ENCODE measurements at regions not wholly inside any gene's neighbourhood (a gene's known extent, or its start where the extent isn't known, plus 50 kb on each side); places are given as distances from the start of the nearest gene placed in this dataset.
A peak's percentile ranks its signal among the peaks of the same experiment; 100 is the strongest.

DNA sequence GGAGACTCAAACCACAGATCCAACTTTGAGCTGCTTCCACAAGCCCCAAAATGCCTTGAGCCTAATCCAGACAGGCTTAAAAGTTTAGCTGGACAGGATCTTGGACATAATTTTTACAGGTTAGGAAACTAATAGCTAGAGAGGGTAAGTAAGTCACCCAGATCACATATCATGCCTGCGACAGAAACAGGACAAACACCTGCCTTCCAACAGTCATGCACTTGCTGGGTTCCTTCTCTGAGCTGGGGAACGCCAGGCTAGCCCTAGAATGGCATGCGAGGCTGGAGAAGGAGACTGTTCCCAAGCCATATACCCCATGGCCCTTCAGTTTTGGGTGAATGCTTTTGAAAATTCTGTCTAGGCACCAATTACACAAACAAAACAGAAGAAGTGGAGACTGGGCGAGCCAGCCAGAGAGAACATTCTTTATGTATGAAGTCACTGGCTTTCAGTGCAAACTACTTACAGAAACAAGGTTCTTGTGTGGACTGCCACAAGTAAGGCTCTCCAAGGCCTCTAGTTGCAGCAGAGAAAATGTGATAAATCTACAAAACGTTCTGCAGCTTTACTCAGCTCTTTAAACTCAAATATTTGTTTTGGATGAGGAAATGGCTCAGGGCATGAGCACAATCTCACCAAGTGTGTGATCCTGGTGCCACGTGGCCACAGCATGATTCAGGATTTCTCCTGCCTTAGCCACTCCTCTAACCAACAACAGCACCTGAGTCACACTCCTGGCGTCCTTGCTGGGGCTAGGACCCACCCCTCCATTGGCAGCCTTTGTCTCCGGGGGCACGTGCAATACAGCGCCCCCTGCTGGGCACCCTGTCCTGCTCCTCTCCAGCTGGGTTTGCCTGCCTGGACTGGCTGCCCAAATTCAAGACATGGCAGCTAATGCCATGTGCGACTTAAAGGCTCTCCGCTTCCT is 73.4 kb upstream of the UBL3 start (continued):
- TF ChIP-seq TAF1 (IDR thresholded peaks at IDR 0.05; ENCODE audit: borderline replicate concordance, low read depth, low read length) (no peak), ZBTB33 (IDR thresholded peaks at IDR 0.05; ENCODE audit: borderline replicate concordance, low read depth) (peak; percentile 51; the same call in 1 of the 2 replicates), GATA2 (CRISPR knock-in tag; IDR thresholded peaks at IDR 0.05) (no peak), RXRA (IDR thresholded peaks at IDR 0.05; ENCODE audit: borderline replicate concordance, low read depth) (no peak)
- TF ChIP-seq, protein P1, sequence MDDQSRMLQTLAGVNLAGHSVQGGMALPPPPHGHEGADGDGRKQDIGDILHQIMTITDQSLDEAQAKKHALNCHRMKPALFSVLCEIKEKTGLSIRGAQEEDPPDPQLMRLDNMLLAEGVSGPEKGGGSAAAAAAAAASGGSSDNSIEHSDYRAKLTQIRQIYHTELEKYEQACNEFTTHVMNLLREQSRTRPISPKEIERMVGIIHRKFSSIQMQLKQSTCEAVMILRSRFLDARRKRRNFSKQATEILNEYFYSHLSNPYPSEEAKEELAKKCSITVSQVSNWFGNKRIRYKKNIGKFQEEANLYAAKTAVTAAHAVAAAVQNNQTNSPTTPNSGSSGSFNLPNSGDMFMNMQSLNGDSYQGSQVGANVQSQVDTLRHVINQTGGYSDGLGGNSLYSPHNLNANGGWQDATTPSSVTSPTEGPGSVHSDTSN (IDR thresholded peaks at IDR 0.05), result peak; percentile 36

DNA sequence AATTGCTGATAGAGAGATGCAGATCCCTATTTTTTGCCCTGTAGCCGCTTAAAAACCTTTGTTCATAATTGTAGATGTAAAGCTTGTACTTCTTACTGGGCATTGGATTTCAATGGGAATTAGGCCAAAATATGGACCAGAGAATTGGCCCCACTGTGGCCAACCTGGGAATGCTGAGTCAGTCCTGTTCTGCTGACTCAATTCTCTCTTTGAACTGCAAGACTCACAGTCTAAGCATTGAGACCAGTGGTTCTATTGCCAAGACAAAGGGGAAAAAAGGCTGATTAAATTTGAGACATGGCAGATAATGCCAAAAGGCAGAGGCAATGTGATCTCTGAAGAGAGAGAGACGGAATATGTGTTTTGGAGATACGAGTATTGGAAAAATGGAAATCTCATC is 72.5 kb upstream of the UBL3 start:
- ChIA-PET POLR2A (no interaction called here), CTCF (interaction anchor here (1.0 to 3.3 kb wide), 3 partner anchors 10 to 18 kb away, joined by 3 to 11 read pairs (median 3); no protein-coding TSS in a partner anchor)
- no peak for DNase-seq
- Histone ChIP-seq H3K79me2 (ENCODE audit: insufficient read depth) (no peaks in the 10 kb centered on the region), H3F3A (replicated peaks; ENCODE audit: insufficient read depth) (peaks cover 31% of the 10 kb centered on the region), H3K27me3 (ENCODE audit: insufficient read depth) (no peaks in the 10 kb centered on the region), H4K20me1 (ENCODE audit: insufficient read depth) (no peaks in the 10 kb centered on the region), H3K4me1 (ENCODE audit: control insufficient read depth in 1 of 2, insufficient read depth in 2 of 2, low read depth in 1 of 2, low read length in 1 of 2) (peaks cover 14 to 48% of the 10 kb centered on the region in 2 experiments; a peak in 3 of 4 replicates), H3K9me3 (no peaks in the 10 kb centered on the region), H3K4me3 (ENCODE audit: low read depth in 2 of 2, low read length in 1 of 2) (no peak overlapping the region), H3K27ac (ENCODE audit: low read depth in 2 of 2, low read length in 1 of 2) (peak overlapping the region; percentile 58 to 84; a peak in 3 of 4 replicates), H3K4me2 (peak overlapping the region; percentile 61), H3K9me2 (no peaks in the 10 kb centered on the region), H2AFZ (ENCODE audit: low read depth) (no peak overlapping the region), H3K36me3 (replicated peaks in 1 of 2; ENCODE audit: control insufficient read depth in 1 of 2, insufficient read depth in 2 of 2, low read length in 1 of 2) (no peaks in the 10 kb centered on the region), H3K9ac (peak overlapping the region; percentile 49)
- WGBS (ENCODE audit: low lambda C conversion rate), result 73% methylated on average over 3 of the region's 3 CpGs
- TF ChIP-seq ZBTB33 (IDR thresholded peaks at IDR 0.05; ENCODE audit: borderline replicate concordance, low read depth) (no peak), NFIC (IDR thresholded peaks at IDR 0.05; ENCODE audit: borderline replicate concordance) (peak; percentile 22; the same call in 1 of the 2 replicates), FOSL2 (IDR thresholded peaks at IDR 0.05; ENCODE audit: borderline replicate concordance, low read depth) (0 out of 2 replicates have a peak, but pooled peaks have one; percentile 44), RXRA (IDR thresholded peaks at IDR 0.05; ENCODE audit: borderline replicate concordance, low read depth) (no peak)
- TF ChIP-seq, protein P1 (IDR thresholded peaks at IDR 0.05), result 0 out of 2 replicates have a peak, but pooled peaks have one; percentile 3
- TF ChIP-seq, protein P2, sequence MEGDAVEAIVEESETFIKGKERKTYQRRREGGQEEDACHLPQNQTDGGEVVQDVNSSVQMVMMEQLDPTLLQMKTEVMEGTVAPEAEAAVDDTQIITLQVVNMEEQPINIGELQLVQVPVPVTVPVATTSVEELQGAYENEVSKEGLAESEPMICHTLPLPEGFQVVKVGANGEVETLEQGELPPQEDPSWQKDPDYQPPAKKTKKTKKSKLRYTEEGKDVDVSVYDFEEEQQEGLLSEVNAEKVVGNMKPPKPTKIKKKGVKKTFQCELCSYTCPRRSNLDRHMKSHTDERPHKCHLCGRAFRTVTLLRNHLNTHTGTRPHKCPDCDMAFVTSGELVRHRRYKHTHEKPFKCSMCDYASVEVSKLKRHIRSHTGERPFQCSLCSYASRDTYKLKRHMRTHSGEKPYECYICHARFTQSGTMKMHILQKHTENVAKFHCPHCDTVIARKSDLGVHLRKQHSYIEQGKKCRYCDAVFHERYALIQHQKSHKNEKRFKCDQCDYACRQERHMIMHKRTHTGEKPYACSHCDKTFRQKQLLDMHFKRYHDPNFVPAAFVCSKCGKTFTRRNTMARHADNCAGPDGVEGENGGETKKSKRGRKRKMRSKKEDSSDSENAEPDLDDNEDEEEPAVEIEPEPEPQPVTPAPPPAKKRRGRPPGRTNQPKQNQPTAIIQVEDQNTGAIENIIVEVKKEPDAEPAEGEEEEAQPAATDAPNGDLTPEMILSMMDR (IDR thresholded peaks at IDR 0.05), result no peak

Measured in SK-N-SH (cell line).